BLaER1 (cell line): ENCODE measurements at regions not wholly inside any gene's neighbourhood (a gene's known extent, or its start where the extent isn't known, plus 50 kb on each side); places are given as distances from the start of the nearest gene placed in this dataset.

Experiments
- H3K27ac ChIP-seq: shearing (Covaris generic); formaldehyde crosslinking; 2 replicates; pipeline ENCODE4 v1.8.1; 2022
- H3K27me3 ChIP-seq: shearing (Covaris generic); formaldehyde crosslinking; 2 replicates; pipeline ENCODE4 v1.8.1; 2022
- H3K36me3 ChIP-seq: shearing (Covaris generic); formaldehyde crosslinking; 2 replicates; pipeline ENCODE4 v1.8.1; 2022
- H3K4me1 ChIP-seq: shearing (Covaris generic); formaldehyde crosslinking; 2 replicates; pipeline ENCODE4 v1.8.1; 2022
- H3K4me2 ChIP-seq: shearing (Covaris generic); formaldehyde crosslinking; 2 replicates; pipeline ENCODE4 v1.8.1; 2022
- H3K4me3 ChIP-seq: shearing (Covaris generic); formaldehyde crosslinking; 2 replicates; pipeline ENCODE4 v1.8.1; 2022
- H3K9ac ChIP-seq: shearing (Covaris generic); formaldehyde crosslinking; 2 replicates; pipeline ENCODE4 v1.8.1; 2022
- H3K9me3 ChIP-seq: shearing (Covaris generic); formaldehyde crosslinking; 2 replicates; pipeline ENCODE4 v1.8.1; 2022
- H4K20me1 ChIP-seq: shearing (Covaris generic); formaldehyde crosslinking; 2 replicates; pipeline ENCODE4 v1.8.1; 2022
- Cebpa-rat ChIP-seq: shearing (Covaris generic); IDR thresholded peaks from 2 replicates; pipeline ENCODE4 v1.8.1; 2022

DNA sequence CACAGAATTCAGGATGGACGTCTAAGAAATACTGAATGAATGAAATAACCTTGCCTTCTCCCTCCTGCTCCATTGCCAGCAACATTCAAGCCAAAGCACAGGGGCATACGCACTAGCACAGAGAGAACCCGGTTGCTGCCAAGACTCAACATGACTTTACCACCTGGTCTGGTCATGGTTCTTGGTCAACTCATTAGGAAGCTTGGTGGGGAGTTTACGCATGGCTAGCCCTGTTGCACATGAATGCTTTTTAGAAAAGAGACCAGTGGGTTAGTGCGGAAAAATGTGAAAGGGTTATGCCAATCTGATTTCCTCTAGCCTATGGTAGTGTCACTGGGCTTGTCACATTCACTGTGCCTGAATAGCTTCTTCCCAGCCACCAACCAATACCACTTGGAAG, 187.6 kb upstream of the NEBL start:
- H3K27ac ChIP-seq: no peak overlapping the region
- TF ChIP-seq Cebpa-rat: no peak
- H3K36me3 ChIP-seq: no peaks in the 10 kb centered on the region
- H3K9ac ChIP-seq: no peak overlapping the region
- peaks cover 33% of the 10 kb centered on the region for H3K4me1 ChIP-seq
- H3K4me2 ChIP-seq: peak overlapping the region; percentile 32
- no peaks in the 10 kb centered on the region for H4K20me1 ChIP-seq
- no peak overlapping the region for H3K4me3 ChIP-seq
- no peaks in the 10 kb centered on the region for H3K27me3 ChIP-seq
- no peaks in the 10 kb centered on the region for H3K9me3 ChIP-seq

DNA sequence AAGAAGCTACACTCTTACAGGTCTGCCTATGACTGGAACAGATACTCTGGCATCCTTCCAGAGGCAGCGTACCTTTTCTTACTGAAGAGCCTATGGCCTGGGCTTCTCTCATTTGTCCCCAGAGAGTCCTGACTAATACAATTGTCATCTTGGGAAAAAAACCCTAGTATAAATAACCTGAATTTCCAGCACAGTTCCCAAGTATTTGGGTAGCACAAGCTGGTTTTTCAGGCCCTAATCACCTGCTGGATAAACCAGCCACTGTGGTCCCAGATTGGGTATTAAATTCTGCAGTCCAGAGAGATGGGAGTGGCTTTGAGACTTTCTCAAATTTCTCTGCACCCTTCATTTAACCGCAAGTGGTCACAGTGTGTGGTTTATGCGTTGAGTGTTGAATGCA, 186.8 kb upstream of the NEBL start:
- H3K27ac ChIP-seq: no peak overlapping the region
- no peaks in the 10 kb centered on the region for H3K27me3 ChIP-seq
- no peaks in the 10 kb centered on the region for H4K20me1 ChIP-seq
- H3K9me3 ChIP-seq: no peaks in the 10 kb centered on the region
- no peak overlapping the region for H3K4me3 ChIP-seq
- no peak overlapping the region for H3K9ac ChIP-seq
- no peaks in the 10 kb centered on the region for H3K36me3 ChIP-seq
- no peak for TF ChIP-seq Cebpa-rat
- peaks cover 27% of the 10 kb centered on the region for H3K4me1 ChIP-seq
- peak overlapping the region; percentile 32 for H3K4me2 ChIP-seq

DNA sequence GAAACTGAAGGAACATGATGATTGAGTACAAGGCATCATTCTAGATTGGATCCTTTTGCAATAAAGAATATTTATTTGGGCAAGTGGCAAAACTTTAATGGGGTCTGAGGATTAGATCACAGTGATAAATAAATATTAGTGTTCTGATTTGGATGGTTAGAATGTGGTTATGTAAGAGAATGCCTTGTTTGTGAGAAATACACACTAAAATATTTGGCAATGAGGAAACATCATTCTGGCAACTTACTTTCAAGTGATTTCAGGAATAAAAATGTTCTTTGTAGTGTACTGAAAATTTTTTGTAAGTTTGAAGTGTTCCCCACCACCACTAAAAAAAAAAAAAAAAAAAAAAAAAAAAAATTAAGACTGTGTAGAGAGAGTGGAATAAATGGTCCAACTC, 185.1 kb upstream of the NEBL start:
- Histone ChIP-seq H3K27ac (no peak overlapping the region), H3K4me3 (no peak overlapping the region), H3K36me3 (no peaks in the 10 kb centered on the region), H3K4me2 (no peak overlapping the region), H3K4me1 (peaks cover 23% of the 10 kb centered on the region), H3K27me3 (no peaks in the 10 kb centered on the region), H3K9ac (no peak overlapping the region), H3K9me3 (no peaks in the 10 kb centered on the region), H4K20me1 (no peaks in the 10 kb centered on the region)
- TF ChIP-seq Cebpa-rat: no peak

DNA sequence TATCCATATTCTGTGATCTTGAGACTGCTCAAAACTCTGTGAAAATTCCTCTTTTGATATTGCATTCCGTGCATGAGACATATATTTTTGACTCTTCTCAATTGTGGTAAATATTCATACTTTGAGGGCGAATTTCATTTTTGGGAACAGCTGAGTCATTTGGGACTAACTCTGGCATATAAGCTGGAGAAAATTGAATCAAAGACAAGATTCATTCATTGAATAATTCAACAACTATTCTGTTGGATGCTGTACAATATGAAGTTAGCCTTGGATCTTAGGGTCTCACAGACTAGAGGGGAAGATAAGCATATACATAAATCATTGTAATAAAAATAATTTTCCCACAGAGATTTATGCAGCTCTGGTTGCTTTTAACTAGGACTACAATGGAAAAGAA, 183.2 kb upstream of the NEBL start:
- Histone ChIP-seq H3K4me3 (no peak overlapping the region), H3K4me1 (peaks cover 21% of the 10 kb centered on the region), H4K20me1 (no peaks in the 10 kb centered on the region), H3K27me3 (no peaks in the 10 kb centered on the region), H3K36me3 (no peaks in the 10 kb centered on the region), H3K9ac (no peak overlapping the region), H3K4me2 (no peak overlapping the region), H3K9me3 (no peaks in the 10 kb centered on the region), H3K27ac (no peak overlapping the region)
- no peak for TF ChIP-seq Cebpa-rat

DNA sequence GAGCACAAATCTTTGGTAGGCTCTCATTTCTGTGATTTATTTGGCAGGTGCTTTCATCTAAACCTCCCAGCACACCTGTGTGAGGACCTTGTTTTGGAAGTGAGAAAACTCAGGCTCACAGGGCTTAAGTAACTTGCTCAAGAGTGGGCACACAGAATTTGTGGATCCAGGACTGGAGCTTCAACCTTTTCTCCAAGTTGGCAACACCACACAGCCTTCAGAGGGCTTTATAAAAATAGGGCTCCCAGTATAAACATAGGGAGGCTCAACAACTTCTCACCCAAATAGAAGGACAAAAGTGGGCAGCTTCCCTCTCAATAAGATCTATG, 182.2 kb upstream of the NEBL start:
- H3K36me3 ChIP-seq: no peaks in the 10 kb centered on the region
- H3K27ac ChIP-seq: no peak overlapping the region
- H4K20me1 ChIP-seq: no peaks in the 10 kb centered on the region
- no peak overlapping the region for H3K9ac ChIP-seq
- H3K4me1 ChIP-seq: peaks cover 12% of the 10 kb centered on the region
- no peaks in the 10 kb centered on the region for H3K9me3 ChIP-seq
- no peak overlapping the region for H3K4me3 ChIP-seq
- TF ChIP-seq Cebpa-rat: no peak
- no peak overlapping the region for H3K4me2 ChIP-seq
- H3K27me3 ChIP-seq: no peaks in the 10 kb centered on the region

DNA sequence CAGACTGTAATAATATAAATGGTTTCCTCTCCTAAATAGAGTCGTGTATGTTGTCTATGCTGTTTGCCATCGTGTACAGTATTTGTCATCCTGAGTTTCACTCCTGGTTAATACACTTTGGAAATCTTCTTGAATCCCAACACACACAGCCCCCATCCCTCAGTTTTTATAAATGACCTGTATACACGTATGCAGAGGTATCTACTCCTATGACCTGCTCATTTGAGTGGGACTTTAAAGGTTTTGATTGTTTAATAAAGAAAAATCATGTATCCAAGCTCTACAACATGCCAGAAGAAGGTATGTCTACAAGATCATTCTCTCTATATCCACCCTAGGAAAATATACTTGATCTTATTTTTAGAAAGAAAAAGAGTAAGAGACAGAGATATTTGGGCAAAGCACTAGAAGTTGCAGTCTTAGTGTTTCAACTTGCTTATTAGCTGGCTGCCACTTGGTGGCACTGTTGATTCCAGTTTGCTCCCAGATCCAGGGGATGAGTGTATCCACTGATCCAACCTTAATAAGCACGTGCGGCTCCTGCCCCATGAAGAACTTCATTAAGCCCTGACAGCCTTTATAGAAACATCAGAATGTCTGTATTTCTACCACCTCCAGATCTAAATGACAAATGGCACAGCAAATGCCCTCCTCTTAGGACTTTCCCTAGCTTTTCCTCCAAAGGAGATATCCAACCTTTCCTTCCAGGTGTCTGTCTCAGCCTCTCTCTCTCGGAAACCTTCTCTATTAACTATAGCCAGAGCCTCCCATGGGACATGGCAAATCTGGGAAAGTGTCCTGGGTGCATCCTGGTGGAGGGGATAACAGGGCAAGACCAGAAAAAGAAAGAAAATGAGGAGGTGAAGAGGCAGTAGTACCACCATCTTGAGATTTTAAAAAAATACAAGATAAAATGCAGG, 181.6 kb upstream of the NEBL start:
- no peaks in the 10 kb centered on the region for H3K27me3 ChIP-seq
- H3K9me3 ChIP-seq: no peaks in the 10 kb centered on the region
- no peaks in the 10 kb centered on the region for H3K36me3 ChIP-seq
- H3K4me3 ChIP-seq: no peak overlapping the region
- no peak overlapping the region for H3K4me2 ChIP-seq
- H3K9ac ChIP-seq: no peak overlapping the region
- H3K27ac ChIP-seq: no peak overlapping the region
- no peak for TF ChIP-seq Cebpa-rat
- H4K20me1 ChIP-seq: no peaks in the 10 kb centered on the region
- H3K4me1 ChIP-seq: peaks cover 5% of the 10 kb centered on the region

DNA sequence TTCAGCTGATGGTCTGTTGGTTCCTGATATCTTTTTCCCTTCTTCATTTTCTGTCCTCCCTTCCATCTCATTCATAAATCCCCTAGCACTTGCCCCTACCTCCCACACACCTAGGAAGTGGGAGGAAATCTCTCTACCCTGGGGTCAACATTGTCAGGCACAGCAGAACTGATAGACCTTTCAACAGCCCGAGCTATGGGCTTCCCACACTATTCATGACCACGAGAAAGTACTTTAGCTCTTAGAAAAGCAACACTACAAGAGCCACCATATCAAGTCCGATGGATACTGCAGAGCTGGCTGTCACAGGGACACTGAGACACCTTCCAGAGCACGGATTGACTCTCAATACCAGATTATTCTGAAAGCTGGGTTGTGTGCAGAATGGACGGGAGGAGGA, 180.6 kb upstream of the NEBL start:
- no peak overlapping the region for H3K4me2 ChIP-seq
- H3K27ac ChIP-seq: no peak overlapping the region
- H3K9me3 ChIP-seq: no peaks in the 10 kb centered on the region
- H4K20me1 ChIP-seq: no peaks in the 10 kb centered on the region
- no peaks in the 10 kb centered on the region for H3K4me1 ChIP-seq
- H3K36me3 ChIP-seq: no peaks in the 10 kb centered on the region
- no peak overlapping the region for H3K9ac ChIP-seq
- TF ChIP-seq Cebpa-rat: no peak
- no peak overlapping the region for H3K4me3 ChIP-seq
- no peaks in the 10 kb centered on the region for H3K27me3 ChIP-seq

DNA sequence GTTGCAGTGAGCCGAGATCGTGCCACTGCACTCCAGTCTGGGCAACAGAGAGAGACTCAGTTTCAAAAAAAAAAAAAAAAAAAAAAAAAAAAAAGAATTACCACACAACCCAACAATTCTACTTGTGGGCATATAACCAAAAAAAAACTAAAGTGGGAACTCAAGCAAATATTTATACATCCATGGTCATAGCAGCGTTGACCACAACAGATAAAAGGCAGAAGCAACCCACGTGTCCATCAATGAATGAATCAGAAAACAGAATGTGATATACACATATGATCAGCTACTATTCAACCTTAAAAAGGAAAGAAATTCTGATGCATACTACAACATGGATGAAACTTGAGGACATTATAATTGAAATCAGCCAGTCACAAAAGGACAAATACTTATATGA, 179.3 kb upstream of the NEBL start:
- Histone ChIP-seq H3K36me3 (no peaks in the 10 kb centered on the region), H3K9ac (no peak overlapping the region), H3K27me3 (no peaks in the 10 kb centered on the region), H3K4me2 (no peak overlapping the region), H3K4me1 (no peaks in the 10 kb centered on the region), H3K27ac (no peak overlapping the region), H4K20me1 (no peaks in the 10 kb centered on the region), H3K9me3 (no peaks in the 10 kb centered on the region), H3K4me3 (no peak overlapping the region)
- no peak for TF ChIP-seq Cebpa-rat

DNA sequence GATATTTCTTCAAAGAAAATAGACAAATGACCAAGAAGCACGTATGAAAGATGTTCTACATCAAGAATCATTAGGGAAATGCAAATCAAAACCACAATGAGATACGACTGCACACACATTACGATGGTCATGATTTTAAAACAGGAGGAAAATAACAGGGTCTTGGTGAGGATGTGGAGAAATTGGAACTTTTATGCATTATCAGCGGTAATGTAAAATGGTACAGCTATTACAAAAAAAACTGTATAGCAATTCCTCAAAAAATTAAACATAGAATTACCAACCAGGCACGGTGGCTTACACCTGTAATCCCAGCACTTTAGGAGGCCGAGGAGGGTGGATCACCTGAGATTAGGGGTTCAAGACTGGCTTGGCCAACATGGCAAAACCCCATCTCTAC, 178.8 kb upstream of the NEBL start:
- no peak for TF ChIP-seq Cebpa-rat

DNA sequence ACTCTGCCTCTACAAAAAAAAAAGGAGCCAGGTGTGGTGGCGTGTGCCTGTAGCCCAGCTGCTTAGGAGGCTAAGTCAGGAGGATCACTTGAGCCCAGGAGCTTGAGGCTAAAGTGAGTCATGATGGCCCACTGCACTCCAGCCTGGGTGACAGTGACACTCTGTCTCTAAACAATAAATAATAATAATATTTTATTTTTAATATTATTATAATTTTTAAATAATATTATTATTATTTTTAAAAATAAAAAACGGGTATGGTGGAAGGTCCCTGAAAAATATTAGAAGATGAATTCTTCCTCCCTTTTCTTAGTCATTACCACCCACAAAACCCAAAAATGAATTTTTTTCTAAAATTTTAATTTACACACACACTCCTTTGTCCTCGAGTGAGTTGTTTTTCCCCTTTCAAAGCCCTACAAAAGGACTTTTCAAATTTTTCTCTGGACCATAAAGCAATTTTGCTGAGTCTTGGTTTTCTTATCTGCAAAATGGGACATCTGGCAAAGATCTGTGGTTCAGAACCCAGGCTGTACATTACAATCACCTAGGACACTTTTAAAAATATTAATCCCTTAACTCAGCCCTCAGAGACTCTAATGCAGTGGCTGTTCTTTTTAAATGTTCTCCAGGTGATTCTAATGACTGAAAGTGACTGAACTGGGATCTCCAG, 174.0 kb upstream of the NEBL start:
- H3K4me2 ChIP-seq: no peak overlapping the region
- no peak overlapping the region for H3K27ac ChIP-seq
- H3K9me3 ChIP-seq: no peaks in the 10 kb centered on the region
- no peak overlapping the region for H3K4me3 ChIP-seq
- no peaks in the 10 kb centered on the region for H4K20me1 ChIP-seq
- H3K27me3 ChIP-seq: no peaks in the 10 kb centered on the region
- H3K4me1 ChIP-seq: no peaks in the 10 kb centered on the region
- H3K9ac ChIP-seq: no peak overlapping the region
- H3K36me3 ChIP-seq: no peaks in the 10 kb centered on the region
- no peak for TF ChIP-seq Cebpa-rat

More for the DNA sequence above, 178.8 kb upstream of the NEBL start:
- Histone ChIP-seq H3K4me1 (no peaks in the 10 kb centered on the region), H3K36me3 (no peaks in the 10 kb centered on the region), H3K9ac (no peak overlapping the region), H3K9me3 (no peaks in the 10 kb centered on the region), H3K4me3 (no peak overlapping the region), H3K27ac (no peak overlapping the region), H3K4me2 (no peak overlapping the region), H3K27me3 (no peaks in the 10 kb centered on the region), H4K20me1 (no peaks in the 10 kb centered on the region)
